GM12875 (cell line): ENCODE measurements at regions not wholly inside any gene's neighbourhood (a gene's known extent, or its start where the extent isn't known, plus 50 kb on each side); places are given as distances from the start of the nearest gene placed in this dataset.
A peak's percentile ranks its signal among the peaks of the same experiment; 100 is the strongest.

Source experiments
- H3K4me3 ChIP-seq: one replicate; pipeline ENCODE4 v1.5.1; 2011; ENCODE audit warnings: low read depth, low read length, control low read depth
- TF ChIP-seq, protein P1 (sequence below): IDR thresholded peaks from 2 replicates; pipeline ENCODE4 v1.5.1; 2011; ENCODE audit warnings: low read depth, mild to moderate bottlenecking, control low read depth, inconsistent platforms, low read length, moderate library complexity, borderline replicate concordance; ENCODE audit not compliant: insufficient read depth

DNA sequence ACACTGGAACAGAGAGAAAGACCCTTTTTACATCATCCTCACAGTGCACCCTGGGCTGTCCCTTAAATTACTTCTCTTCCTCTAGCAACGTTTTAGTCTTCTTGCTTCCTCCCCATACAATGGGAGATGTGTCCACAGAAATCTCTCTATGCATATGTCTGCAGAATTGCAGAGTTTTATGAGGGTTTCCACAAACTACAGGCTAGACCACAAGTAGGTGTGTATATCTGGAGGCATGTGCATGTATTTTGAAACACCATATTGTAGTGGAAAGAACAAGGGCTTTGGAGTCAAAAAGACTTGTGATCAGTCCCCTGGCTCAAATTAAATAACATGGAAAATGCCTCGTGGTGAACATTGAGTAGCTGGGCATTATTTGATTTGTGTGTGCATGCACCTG is 121.3 kb upstream of the IPO9 start:
- TF ChIP-seq, protein P1, sequence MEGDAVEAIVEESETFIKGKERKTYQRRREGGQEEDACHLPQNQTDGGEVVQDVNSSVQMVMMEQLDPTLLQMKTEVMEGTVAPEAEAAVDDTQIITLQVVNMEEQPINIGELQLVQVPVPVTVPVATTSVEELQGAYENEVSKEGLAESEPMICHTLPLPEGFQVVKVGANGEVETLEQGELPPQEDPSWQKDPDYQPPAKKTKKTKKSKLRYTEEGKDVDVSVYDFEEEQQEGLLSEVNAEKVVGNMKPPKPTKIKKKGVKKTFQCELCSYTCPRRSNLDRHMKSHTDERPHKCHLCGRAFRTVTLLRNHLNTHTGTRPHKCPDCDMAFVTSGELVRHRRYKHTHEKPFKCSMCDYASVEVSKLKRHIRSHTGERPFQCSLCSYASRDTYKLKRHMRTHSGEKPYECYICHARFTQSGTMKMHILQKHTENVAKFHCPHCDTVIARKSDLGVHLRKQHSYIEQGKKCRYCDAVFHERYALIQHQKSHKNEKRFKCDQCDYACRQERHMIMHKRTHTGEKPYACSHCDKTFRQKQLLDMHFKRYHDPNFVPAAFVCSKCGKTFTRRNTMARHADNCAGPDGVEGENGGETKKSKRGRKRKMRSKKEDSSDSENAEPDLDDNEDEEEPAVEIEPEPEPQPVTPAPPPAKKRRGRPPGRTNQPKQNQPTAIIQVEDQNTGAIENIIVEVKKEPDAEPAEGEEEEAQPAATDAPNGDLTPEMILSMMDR, result no peak
- no peak overlapping the region for H3K4me3 ChIP-seq

GRCh38 chr1:201708085-201708512 is 120.9 kb upstream of the IPO9 start:
- H3K4me3 ChIP-seq, result no peak overlapping the region
- TF ChIP-seq, protein P1, result no peak

GRCh38 chr1:201708691-201709090 is 120.3 kb upstream of the IPO9 start:
- TF ChIP-seq, protein P1, result no peak
- no peak overlapping the region for H3K4me3 ChIP-seq

DNA sequence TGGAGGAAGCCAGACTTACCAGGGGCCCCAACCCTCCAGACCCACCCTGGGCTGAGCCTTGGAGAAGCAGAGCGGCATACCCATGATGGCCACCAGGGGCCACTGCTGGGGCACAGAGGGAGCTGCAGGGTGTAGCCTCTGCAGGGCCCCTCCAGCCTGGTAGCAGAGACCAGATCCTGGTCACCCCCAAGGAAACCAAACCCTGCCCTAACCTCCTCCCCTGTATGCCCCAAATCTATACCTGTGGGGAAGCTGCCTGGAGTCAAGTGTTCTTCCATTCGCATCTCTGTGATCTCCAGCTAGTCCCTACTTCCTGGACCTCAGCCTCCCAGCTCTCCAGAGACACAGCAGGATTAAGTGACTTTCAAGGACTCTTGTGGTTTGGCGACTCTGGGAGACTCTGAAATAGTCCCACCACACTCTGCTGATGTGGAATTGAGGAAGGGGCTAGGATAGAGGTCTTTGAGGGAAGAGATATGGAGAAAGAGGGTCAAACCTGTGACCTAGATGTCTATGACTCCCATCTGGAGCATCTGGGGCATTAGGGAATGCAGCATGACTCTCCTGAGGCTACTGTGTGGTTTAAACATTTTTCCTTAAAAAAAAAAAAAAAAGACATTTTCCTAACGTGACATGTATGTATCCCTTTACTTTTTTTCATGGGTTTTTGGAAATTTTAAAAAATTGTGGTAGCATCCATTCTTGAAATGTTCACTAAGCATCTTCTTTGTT is 119.2 kb upstream of the IPO9 start:
- TF ChIP-seq, protein P1, result peak; percentile 95
- no peak overlapping the region for H3K4me3 ChIP-seq

GRCh38 chr1:201710632-201711597 is 118.0 kb upstream of the IPO9 start:
- no peak overlapping the region for H3K4me3 ChIP-seq
- TF ChIP-seq, protein P1, result no peak

DNA sequence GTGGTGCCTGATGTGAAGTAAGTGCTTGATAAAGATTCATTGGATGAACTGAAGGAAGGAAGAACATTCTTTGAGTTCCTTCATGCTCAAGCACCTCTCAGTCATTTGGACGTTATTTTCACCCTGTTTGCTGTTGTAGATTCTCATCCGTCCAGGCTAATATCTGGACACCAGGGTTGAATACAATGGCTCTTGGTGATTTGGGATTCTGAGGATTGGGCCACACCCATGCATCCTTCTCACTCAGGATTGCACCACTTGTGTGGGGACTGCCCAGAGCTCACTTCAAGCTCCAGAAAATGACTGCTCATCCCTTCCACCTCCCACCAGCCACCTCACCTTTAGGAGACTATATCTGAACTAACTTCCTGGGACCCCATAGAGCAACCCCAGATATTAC is 117.1 kb upstream of the IPO9 start:
- TF ChIP-seq, protein P1, result no peak
- H3K4me3 ChIP-seq, result no peak overlapping the region
